PC-3 (cell line): ENCODE measurements at regions not wholly inside any gene's neighbourhood (a gene's known extent, or its start where the extent isn't known, plus 50 kb on each side); places are given as distances from the start of the nearest gene placed in this dataset.

Source experiments
- ATAC-seq: fragments of 200-7000 bp; cut with Tn5 transposase; 2 replicates; pipeline ENCODE4 v1.9.1; 2020; ENCODE audit warnings: mild to moderate bottlenecking, moderate library complexity
- BruUV-seq: library from RNA; stranded (reverse); fragments of 400-500 nt; replicated peaks from 2 replicates; lab custom pipeline; 2021; lab: Mats Ljungman, UMichigan
- CTCF ChIA-PET: fragments of 300-600 bp; sonication (Branson Sonifier 250); formaldehyde crosslinking; loops from one replicate; lab custom pipeline; 2022; ENCODE audit warnings: antibody characterized with exemption; lab: Charles Lee
- POLR2A ChIA-PET: fragments of 300-600 bp; sonication (Branson Sonifier 250); formaldehyde crosslinking; loops from one replicate; lab custom pipeline; 2022; ENCODE audit warnings: antibody characterized with exemption; ENCODE audit not compliant: unreplicated experiment; lab: Charles Lee
- DNase-seq: peaks from one replicate; pipeline ENCODE4 v3.0.0-alpha.2; 2015
- H2AFZ ChIP-seq: fragments of 300-600 bp; sonication (generic); 2 replicates; pipeline ENCODE4 v1.6.0; 2016; ENCODE audit warnings: antibody characterized with exemption, low read length
- H3F3A ChIP-seq: fragments of 300-600 bp; sonication (generic); one replicate; pipeline ENCODE4 v1.6.0; 2017; ENCODE audit warnings: antibody characterized with exemption, low read length, control low read depth, mild to moderate bottlenecking; ENCODE audit not compliant: unreplicated experiment
- H3K27ac ChIP-seq: fragments of 300-600 bp; sonication (generic); 2 replicates; pipeline ENCODE4 v1.5.1; 2016; ENCODE audit warnings: mild to moderate bottlenecking, low read length
- H3K27me3 ChIP-seq: fragments of 300-600 bp; sonication (generic); 2 replicates; pipeline ENCODE4 v1.6.1; 2016; ENCODE audit warnings: low read length, mixed read lengths
- H3K36me3 ChIP-seq: fragments of 300-600 bp; sonication (generic); 2 replicates; pipeline ENCODE4 v1.6.1; 2016; ENCODE audit warnings: low read depth, mixed run types, low read length, mixed read lengths
- H3K4me1 ChIP-seq: fragments of 300-600 bp; sonication (generic); 2 replicates; pipeline ENCODE4 v1.5.1; 2016; ENCODE audit warnings: low read length; ENCODE audit not compliant: insufficient read depth
- H3K4me2 ChIP-seq: fragments of 300-600 bp; sonication (generic); 2 replicates; pipeline ENCODE4 v1.6.0; 2016; ENCODE audit warnings: low read length
- H3K4me3 ChIP-seq: fragments of 300-600 bp; sonication (generic); 2 replicates; pipeline ENCODE4 v1.5.1; 2016; ENCODE audit warnings: mild to moderate bottlenecking, low read length, mixed read lengths
- H3K79me2 ChIP-seq: fragments of 300-600 bp; sonication (generic); 2 replicates; pipeline ENCODE4 v1.6.1; 2017; ENCODE audit warnings: low read length, mixed read lengths
- H3K9ac ChIP-seq: fragments of 300-600 bp; sonication (generic); 2 replicates; pipeline ENCODE4 v1.6.0; 2016; ENCODE audit warnings: mild to moderate bottlenecking, low read length
- H3K9me2 ChIP-seq: fragments of 300-600 bp; sonication (generic); replicated peaks from 2 replicates; pipeline ENCODE4 v1.6.1; 2016; ENCODE audit warnings: mixed run types, low read length, mixed read lengths
- H3K9me3 ChIP-seq: fragments of 300-600 bp; sonication (generic); 2 replicates; pipeline ENCODE4 v1.6.1; 2016; ENCODE audit warnings: low read length, mixed read lengths
- H4K20me1 ChIP-seq: fragments of 300-600 bp; sonication (generic); 2 replicates; pipeline ENCODE4 v1.6.1; 2016; ENCODE audit warnings: low read length, mixed read lengths
- CTCF ChIP-seq: fragments of 300-600 bp; sonication (generic); conservative IDR thresholded peaks from 2 replicates; pipeline ENCODE4 v1.5.1; 2017; ENCODE audit warnings: antibody characterized with exemption, low read depth, mild to moderate bottlenecking, low read length
- EZH2 ChIP-seq: fragments of 300-600 bp; sonication (generic); IDR thresholded peaks from one replicate; pipeline ENCODE4 v1.6.1; 2017; ENCODE audit warnings: antibody characterized with exemption, mild to moderate bottlenecking, low read length; ENCODE audit not compliant: unreplicated experiment
- EZH2phosphoT487 ChIP-seq: fragments of 300-600 bp; sonication (generic); IDR thresholded peaks from 2 replicates; pipeline ENCODE4 v1.6.1; 2018; ENCODE audit warnings: mild to moderate bottlenecking, antibody characterized with exemption, low read length, borderline replicate concordance
- intact Hi-C: fragments of 100-400 bp; cut with micrococcal nuclease; formaldehyde crosslinking; loops from 2 replicates; pipeline ENCODE4 v1.9.0; 2023

GRCh38 chr15:81852411-81853149 lies 193.2 kb downstream of the MEX3B start:
- POLR2A ChIA-PET: no interaction called here
- no peak overlapping the region for H3K9ac ChIP-seq
- no peak overlapping the region for H3K27ac ChIP-seq
- no peak overlapping the region for H3K4me3 ChIP-seq
- CTCF ChIA-PET: no interaction called here
- no peaks in the 10 kb centered on the region for H3K9me3 ChIP-seq
- no peaks in the 10 kb centered on the region for H4K20me1 ChIP-seq
- H3F3A ChIP-seq: no peaks in the 10 kb centered on the region
- intact Hi-C loops: no loop called here
- TF ChIP-seq EZH2 (no peak), CTCF (no peak), EZH2phosphoT487 (no peak)
- H3K79me2 ChIP-seq: no peaks in the 10 kb centered on the region
- ATAC-seq (no peak), DNase-seq (no peak)
- BruUV-seq: no TSS peak
- H3K4me2 ChIP-seq: no peak overlapping the region
- H3K9me2 ChIP-seq: no peaks in the 10 kb centered on the region
- H3K4me1 ChIP-seq: no peaks in the 10 kb centered on the region
- H3K27me3 ChIP-seq: peaks cover 16% of the 10 kb centered on the region; the same call in 1 of the 2 replicates
- no peak overlapping the region for H2AFZ ChIP-seq
- H3K36me3 ChIP-seq: no peaks in the 10 kb centered on the region

DNA sequence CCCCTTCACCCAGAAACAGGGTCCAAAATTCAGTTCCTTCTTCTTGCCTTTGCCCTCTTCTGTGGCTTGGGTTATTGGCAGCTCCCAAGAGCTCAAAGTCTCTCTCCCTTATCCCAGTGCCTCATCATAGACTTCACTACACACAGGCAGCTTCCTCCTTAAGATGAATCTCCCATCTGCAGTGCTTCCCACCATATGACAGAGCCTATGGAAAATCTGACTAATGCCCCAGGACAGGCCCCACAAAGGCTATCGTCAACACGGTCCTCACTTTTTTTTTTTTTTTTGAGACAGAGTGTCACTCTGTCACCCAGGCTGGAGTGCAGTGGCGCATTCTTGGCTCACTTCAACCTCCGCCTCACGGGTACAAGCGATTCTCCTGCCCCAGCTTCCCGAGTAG lies 194.1 kb downstream of the MEX3B start:
- Histone ChIP-seq H3K27me3 (peaks cover 16% of the 10 kb centered on the region; the same call in 1 of the 2 replicates), H3K9me2 (no peaks in the 10 kb centered on the region), H3K9me3 (no peaks in the 10 kb centered on the region), H3K36me3 (no peaks in the 10 kb centered on the region), H3K9ac (no peak overlapping the region), H4K20me1 (no peaks in the 10 kb centered on the region), H3K4me1 (no peaks in the 10 kb centered on the region), H3F3A (no peaks in the 10 kb centered on the region), H3K79me2 (no peaks in the 10 kb centered on the region), H3K4me3 (no peak overlapping the region), H3K27ac (no peak overlapping the region), H2AFZ (no peak overlapping the region), H3K4me2 (no peak overlapping the region)
- POLR2A ChIA-PET: no interaction called here
- intact Hi-C loops: no loop called here
- no peak for TF ChIP-seq EZH2phosphoT487
- no peak for TF ChIP-seq CTCF
- TF ChIP-seq EZH2: no peak
- BruUV-seq: no TSS peak
- no peak for ATAC-seq
- DNase-seq: no peak
- CTCF ChIA-PET: no interaction called here

- POLR2A ChIA-PET: no interaction called here
- Histone ChIP-seq H3K27me3 (peaks cover 16% of the 10 kb centered on the region; the same call in 1 of the 2 replicates), H3K27ac (no peak overlapping the region), H3K79me2 (no peaks in the 10 kb centered on the region), H3K9ac (no peak overlapping the region), H3K4me2 (no peak overlapping the region), H4K20me1 (no peaks in the 10 kb centered on the region), H3K4me3 (no peak overlapping the region), H3K36me3 (no peaks in the 10 kb centered on the region), H2AFZ (no peak overlapping the region), H3K9me2 (no peaks in the 10 kb centered on the region), H3F3A (no peaks in the 10 kb centered on the region), H3K4me1 (no peaks in the 10 kb centered on the region), H3K9me3 (no peaks in the 10 kb centered on the region)
- CTCF ChIA-PET: no interaction called here
- no peak for TF ChIP-seq CTCF
- TF ChIP-seq EZH2phosphoT487: no peak
- TF ChIP-seq EZH2: no peak
- ATAC-seq (no peak), DNase-seq (no peak)
- intact Hi-C loops: no loop called here
- no TSS peak for BruUV-seq
Measured at GRCh38 chr15:81851325-81851724, 194.5 kb downstream of the MEX3B start.
